Stimulated activated naive CD8-positive, alpha-beta T cell treated with anti-CD3 and anti-CD28 coated beads, Interleukin-15, amount 100 ng/mL, for 72 hours (primary cell): ENCODE measurements at regions not wholly inside any gene's neighbourhood (a gene's known extent, or its start where the extent isn't known, plus 50 kb on each side); places are given as distances from the start of the nearest gene placed in this dataset.
"Not testable (repeated sequence)": the region's sequence is repeated elsewhere in the genome, so short reads cannot be mapped to it uniquely, and the experiment has no call there.

Source experiments
- ATAC-seq: fragments of 150-1000 bp; cut with Tn5 transposase; 2 replicates; pipeline ENCODE4 v1.10.0; 2021; ENCODE audit warnings: mild to moderate bottlenecking, moderate library complexity
- DNase-seq, 2 donors: peaks; one replicate each; pipeline ENCODE4 v3.0.0; 2021 to 2022
- H3K27ac Mint-ChIP-seq, 2 donors: one replicate each; pipeline ENCODE4 v1.8.0; 2022; ENCODE audit warnings: mild to moderate bottlenecking in 2 of 2, mixed read lengths in 2 of 2, moderate library complexity in 2 of 2
- H3K27me3 Mint-ChIP-seq: one replicate; pipeline ENCODE4 v1.8.0; 2022; ENCODE audit warnings: mixed read lengths
- H3K4me1 Mint-ChIP-seq: one replicate; pipeline ENCODE4 v1.8.0; 2022; ENCODE audit warnings: mild to moderate bottlenecking, mixed read lengths
- H3K4me3 Mint-ChIP-seq, 2 donors: one replicate each; pipeline ENCODE4 v1.8.0; 2022; ENCODE audit warnings: mild to moderate bottlenecking in 2 of 2, mixed read lengths in 2 of 2, moderate library complexity in 1 of 2
- H3K9me3 Mint-ChIP-seq, 2 donors: one replicate each; pipeline ENCODE4 v1.8.0; 2022; ENCODE audit warnings: mixed read lengths in 2 of 2

DNA sequence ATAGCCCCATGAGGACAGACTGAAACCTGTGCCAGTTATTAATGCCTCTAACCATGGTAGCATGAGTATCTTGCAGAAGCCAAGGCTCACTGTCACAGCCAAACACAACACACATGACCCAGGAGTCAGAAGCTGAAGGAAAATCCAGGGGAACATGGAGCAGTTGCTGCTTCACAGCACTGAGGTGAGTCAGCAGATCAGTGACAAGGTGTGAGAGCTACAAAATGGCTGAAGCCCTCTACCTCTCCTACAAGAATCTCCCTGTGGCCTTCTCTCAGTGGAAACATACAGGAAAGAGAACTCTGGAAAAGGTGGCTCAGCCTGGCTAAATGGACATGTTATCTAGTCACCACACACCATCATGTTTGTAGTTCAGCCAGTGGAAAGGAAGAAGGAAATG lies 93.5 kb downstream of the NAB1 start:
- Mint-ChIP-seq H3K4me3 (no peak overlapping the region), H3K9me3 (no peaks in the 10 kb centered on the region), H3K27me3 (no peaks in the 10 kb centered on the region), H3K4me1 (peaks cover 24% of the 10 kb centered on the region), H3K27ac (peak overlapping the region in 1 of 2 donors; percentile 55)
- no peak for DNase-seq
- ATAC-seq = no peak

DNA sequence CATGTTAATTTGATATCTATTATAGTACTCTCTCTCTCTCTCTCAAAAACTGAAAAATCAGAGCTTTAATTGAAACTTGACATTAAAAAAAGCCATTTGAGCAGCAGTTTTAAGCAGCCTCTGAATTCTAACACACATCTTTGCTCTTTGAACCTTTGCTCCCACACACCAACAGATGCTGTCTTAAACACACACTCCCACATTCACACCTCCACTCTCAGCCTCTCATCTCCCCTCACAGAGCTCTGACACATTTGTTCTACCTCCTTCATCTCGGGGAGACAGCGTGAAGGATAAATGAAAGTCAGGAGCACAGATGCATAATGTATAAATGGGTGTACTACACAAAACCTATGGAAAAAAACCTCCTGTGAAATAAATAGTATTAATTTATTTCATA lies 95.2 kb downstream of the NAB1 start:
- DNase-seq (no peak), ATAC-seq (no peak)
- Mint-ChIP-seq H3K4me3 (no peak overlapping the region), H3K27ac (peak overlapping the region in 1 of 2 donors; percentile 3), H3K4me1 (peaks cover 24% of the 10 kb centered on the region), H3K9me3 (no peaks in the 10 kb centered on the region), H3K27me3 (no peaks in the 10 kb centered on the region)

DNA sequence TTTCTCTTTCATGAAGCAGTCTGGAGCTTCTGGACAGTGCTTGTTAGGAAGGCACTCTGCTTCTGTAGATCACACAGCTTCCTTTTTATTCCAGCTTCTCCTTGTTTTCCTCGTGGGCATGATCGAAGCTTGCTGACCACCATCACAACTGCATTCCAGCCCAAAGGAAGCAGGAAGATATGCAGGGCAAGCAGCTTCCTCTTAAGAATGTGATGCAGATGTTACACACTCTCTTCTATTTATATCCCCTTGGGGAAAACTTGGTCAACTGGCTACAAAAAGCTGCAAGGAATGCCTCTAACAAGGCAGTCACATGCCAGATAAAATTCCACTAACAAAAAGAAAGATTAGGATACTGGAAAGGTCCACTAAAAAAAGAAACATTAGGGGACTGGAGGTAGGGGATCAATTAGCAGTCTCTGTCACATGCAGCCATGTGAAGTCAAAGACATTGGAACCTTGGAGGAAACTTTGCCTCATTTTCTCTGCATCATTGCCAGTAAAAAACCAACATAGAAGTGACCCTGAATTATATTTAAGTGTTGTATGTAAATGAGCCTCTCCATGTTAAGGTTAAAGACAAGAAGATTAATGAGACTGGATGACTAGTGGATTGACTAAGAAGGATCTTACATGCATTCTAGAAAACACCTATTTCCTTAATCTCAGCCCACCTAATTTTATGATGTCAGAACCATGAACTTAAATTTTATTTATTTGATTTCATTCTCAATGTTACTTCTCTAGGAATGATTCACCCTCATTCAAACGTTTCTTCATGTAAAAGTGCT lies 98.3 kb downstream of the NAB1 start:
- H3K9me3 Mint-ChIP-seq = no peaks in the 10 kb centered on the region
- H3K27me3 Mint-ChIP-seq = no peaks in the 10 kb centered on the region
- peaks cover 24% of the 10 kb centered on the region for H3K4me1 Mint-ChIP-seq
- DNase-seq = no peak
- ATAC-seq = no peak
- H3K27ac Mint-ChIP-seq = no peak overlapping the region
- no peak overlapping the region for H3K4me3 Mint-ChIP-seq

DNA sequence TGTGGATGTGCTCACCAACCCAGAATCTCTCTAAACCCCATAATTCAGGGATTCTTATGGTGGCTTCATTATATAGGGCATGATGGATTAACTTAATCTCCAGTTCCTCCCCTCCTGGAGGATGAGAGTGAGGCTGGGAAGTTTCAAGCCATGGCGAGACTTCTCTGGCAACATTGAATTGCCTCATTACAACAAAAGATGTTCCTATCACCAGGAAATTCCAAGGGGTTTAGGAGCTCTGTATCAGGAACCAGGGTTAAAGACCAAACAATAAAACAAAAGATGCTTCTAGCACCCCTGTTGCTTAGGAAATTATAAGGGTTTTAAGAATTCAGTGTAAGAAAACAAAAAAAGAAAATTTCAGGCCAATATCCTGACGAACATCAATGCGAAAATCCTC lies 100.1 kb downstream of the NAB1 start:
- Mint-ChIP-seq H3K9me3 (peaks cover 0 to 5% of the 10 kb centered on the region in 2 donors), H3K27ac (no peak overlapping the region), H3K27me3 (no peaks in the 10 kb centered on the region), H3K4me3 (no peak overlapping the region), H3K4me1 (peaks cover 12% of the 10 kb centered on the region)
- DNase-seq = no peak
- no peak for ATAC-seq

DNA sequence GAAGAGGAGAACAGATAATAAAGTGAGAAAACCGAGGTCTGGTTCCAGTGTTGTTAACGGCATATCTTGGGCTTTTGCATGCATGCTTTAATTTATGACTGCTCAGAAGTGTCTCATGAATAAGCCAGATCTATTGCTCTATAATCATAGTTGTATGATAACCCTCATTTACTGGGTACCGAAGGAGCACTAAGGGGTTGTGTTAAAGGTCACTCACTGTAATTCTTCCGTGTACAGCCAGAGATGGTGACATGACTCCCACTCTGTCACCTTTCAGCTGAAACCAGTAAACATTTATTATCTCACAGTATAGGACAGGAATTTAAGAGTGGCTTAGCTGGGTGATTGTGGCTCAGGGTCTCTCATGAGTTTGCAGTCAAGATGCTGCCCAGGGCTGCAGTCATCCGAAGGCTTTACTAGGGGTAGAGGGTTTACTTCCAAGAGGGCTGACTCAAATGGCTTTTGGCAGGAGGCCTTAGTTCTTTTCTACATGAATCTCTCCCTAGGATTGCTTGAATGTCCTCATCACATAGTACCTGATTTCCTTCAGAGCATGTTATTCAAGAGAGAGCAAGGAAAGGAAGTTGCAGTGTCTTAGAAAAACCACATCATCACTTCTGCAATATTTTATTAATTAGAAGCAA lies 107.0 kb downstream of the NAB1 start:
- Mint-ChIP-seq H3K27me3 (no peaks in the 10 kb centered on the region), H3K9me3 (peaks cover 0 to 5% of the 10 kb centered on the region in 2 donors), H3K27ac (no peak overlapping the region), H3K4me1 (peaks cover 23% of the 10 kb centered on the region), H3K4me3 (no peak overlapping the region)
- ATAC-seq = no peak
- no peak for DNase-seq

DNA sequence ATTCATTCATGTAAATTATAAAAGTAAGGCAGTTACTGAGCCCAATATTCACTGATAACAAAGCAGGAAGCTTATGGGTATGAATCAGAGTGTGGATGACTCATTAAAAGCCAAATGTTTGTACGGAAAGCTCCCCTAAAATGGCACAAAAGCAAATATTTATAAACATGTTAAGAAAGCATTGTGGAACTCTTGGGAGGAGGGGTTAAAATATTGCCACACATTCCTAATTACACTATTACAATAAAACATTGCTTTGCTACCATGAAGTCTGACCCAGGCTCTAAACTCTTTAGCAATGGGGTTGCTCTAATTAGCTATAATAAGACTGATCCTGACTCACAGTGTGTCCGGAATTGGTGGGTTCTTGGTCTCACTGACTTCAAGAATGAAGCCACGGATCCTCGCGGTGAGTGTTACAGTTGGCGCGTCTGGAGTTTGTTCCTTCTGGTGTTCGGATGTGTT lies 110.9 kb downstream of the NAB1 start:
- peaks cover 36% of the 10 kb centered on the region for H3K4me1 Mint-ChIP-seq
- H3K27ac Mint-ChIP-seq = no peak overlapping the region
- ATAC-seq (no peak), DNase-seq (no peak)
- H3K4me3 Mint-ChIP-seq = no peak overlapping the region
- no peaks in the 10 kb centered on the region for H3K27me3 Mint-ChIP-seq
- H3K9me3 Mint-ChIP-seq = no peaks in the 10 kb centered on the region

DNA sequence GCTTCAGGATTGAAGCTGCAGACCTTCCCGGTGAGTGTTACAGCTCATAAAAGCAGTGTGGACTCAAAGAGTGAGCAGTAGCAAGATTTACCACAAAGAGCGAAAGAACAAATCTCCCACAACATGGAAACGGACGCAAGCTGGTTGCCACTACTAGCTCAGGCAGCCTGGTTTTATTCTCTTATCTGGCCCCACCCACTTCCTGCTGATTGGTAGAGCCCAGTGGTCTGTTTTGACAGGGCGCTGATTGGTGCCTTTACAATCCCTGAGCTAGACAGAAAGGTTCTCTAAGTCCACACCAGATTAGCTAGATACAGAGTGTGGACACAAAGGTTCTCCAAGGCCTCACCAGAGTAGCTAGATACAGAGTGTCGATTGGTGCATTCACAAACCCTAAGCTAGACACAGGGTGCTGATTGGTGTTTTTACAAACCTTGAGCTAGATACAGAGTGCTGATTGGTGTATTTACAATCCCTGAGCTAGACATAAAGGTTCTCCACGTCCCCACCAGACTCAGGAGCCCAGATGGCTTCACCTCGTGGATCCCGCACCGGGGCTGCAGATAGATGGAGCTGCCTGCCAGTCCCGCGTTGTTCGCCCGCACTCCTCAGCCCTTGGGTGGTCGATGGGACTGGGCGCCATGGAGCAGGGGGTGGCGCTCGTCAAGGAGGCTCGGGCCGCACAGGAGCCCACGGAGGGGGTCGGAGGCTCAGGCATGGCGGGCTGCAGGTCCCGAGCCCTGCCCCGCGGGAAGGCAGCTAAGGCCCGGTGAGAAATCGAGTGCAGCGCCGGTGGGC lies 111.7 kb downstream of the NAB1 start:
- ATAC-seq, H3K27me3 Mint-ChIP-seq, H3K9me3 Mint-ChIP-seq, H3K27ac Mint-ChIP-seq: not testable (repeated sequence)
- Mint-ChIP-seq H3K4me3 (peak overlapping the region; percentile 54 to 85), H3K4me1 (peaks cover 35% of the 10 kb centered on the region)
- peak in 1 of 2 donors; percentile 13 for DNase-seq

DNA sequence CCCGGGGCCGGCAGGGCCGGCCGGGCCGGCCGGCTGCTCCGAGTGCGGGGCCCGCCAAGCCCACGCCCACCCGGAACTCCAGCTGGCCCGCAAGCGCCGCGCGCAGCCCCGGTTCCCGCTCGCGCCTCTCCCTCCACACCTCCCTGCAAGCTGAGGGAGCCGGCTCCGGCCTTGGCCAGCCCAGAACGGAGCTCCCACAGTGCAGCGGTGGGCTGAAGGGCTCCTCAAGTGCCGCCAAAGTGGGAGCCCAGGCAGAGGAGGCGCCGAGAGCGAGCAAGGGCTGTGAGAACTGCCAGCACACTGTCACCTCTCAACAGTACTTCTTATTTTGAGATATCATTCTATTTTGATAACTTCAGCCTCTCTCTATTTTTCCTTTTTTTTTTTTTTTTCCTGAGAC lies 112.3 kb downstream of the NAB1 start:
- not testable (repeated sequence) for H3K9me3 Mint-ChIP-seq, DNase-seq, ATAC-seq, H3K27me3 Mint-ChIP-seq
- peak overlapping the region in 1 of 2 donors; percentile 80 for H3K27ac Mint-ChIP-seq
- H3K4me1 Mint-ChIP-seq = peaks cover 28% of the 10 kb centered on the region
- H3K4me3 Mint-ChIP-seq = peak overlapping the region; percentile 35 to 76

DNA sequence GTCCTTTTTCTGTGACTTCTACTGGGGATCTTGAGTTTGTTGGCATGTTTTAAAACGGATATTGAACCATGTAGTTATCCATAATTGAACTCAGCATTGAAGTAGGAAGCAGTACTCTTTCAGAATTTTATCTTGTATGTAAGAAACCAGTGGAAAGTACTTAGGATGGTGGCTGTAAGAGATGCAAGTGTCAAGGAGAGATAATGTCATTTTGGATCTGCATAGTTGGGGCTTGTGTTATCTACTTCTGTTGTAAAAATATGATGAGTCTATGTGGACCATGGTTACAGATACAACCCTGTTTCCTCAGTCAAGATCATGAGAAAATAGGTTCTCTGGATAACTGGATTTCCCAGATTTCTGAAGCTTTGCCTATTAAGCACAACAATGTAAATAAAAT lies 113.7 kb downstream of the NAB1 start:
- Mint-ChIP-seq H3K27ac (no peak overlapping the region), H3K4me3 (no peak overlapping the region), H3K4me1 (peaks cover 28% of the 10 kb centered on the region), H3K27me3 (no peaks in the 10 kb centered on the region), H3K9me3 (no peaks in the 10 kb centered on the region)
- ATAC-seq = no peak
- DNase-seq = no peak

DNA sequence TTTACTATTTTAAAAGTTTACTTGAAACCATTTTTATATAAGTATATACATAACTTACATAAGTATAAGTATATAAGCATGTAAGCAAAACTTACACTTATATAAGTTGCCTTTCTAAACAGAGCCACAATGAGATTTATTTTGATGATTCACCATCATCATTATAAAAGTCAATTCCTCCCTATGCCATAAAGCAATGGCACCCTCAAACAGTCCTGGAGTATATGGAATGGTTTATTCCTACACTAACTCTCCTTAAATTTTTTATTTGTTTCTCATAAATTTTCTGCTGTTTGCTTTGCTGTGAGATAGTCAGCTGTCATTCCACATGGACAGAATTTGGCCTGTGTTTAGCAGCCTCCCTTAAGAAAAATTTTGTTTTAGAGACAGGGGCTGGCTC lies 114.2 kb downstream of the NAB1 start:
- no peaks in the 10 kb centered on the region for H3K9me3 Mint-ChIP-seq
- H3K27ac Mint-ChIP-seq = no peak overlapping the region
- no peaks in the 10 kb centered on the region for H3K27me3 Mint-ChIP-seq
- DNase-seq (no peak), ATAC-seq (no peak)
- H3K4me1 Mint-ChIP-seq = peaks cover 28% of the 10 kb centered on the region
- H3K4me3 Mint-ChIP-seq = no peak overlapping the region

DNA sequence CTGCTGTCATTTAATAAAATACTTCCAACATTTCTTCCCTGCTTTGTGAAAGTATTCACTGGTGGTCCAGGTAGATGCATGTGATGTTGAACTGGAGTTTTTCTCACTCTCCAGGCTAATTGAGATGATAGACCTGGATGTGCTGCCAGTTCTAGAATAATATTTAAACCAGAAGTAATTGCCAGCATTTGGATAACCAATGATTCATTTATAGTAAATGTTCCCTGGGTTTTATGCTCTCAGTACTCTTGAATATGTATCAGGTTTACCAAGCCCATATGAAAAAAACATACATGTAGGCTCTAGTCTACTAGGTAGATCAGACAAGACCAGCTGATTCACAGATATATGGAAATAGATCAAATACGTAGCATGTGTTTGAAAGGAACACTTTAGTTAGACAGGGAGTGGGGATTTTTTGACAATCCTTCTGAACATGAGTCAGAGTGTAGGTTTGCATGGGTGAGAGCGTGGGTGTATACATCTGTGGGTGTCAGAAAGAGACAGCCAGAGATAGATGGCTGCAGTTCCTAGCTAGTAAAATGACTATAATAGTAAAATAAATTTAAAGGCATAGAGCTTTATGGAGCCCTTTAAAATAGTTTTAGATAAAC lies 115.1 kb downstream of the NAB1 start:
- Mint-ChIP-seq H3K4me3 (peak overlapping the region in 1 of 2 donors; percentile 34), H3K4me1 (peaks cover 28% of the 10 kb centered on the region), H3K9me3 (no peaks in the 10 kb centered on the region), H3K27ac (peak overlapping the region in 1 of 2 donors; percentile 62), H3K27me3 (no peaks in the 10 kb centered on the region)
- DNase-seq (peak in 1 of 2 donors; percentile 28), ATAC-seq (peak; percentile 90)

DNA sequence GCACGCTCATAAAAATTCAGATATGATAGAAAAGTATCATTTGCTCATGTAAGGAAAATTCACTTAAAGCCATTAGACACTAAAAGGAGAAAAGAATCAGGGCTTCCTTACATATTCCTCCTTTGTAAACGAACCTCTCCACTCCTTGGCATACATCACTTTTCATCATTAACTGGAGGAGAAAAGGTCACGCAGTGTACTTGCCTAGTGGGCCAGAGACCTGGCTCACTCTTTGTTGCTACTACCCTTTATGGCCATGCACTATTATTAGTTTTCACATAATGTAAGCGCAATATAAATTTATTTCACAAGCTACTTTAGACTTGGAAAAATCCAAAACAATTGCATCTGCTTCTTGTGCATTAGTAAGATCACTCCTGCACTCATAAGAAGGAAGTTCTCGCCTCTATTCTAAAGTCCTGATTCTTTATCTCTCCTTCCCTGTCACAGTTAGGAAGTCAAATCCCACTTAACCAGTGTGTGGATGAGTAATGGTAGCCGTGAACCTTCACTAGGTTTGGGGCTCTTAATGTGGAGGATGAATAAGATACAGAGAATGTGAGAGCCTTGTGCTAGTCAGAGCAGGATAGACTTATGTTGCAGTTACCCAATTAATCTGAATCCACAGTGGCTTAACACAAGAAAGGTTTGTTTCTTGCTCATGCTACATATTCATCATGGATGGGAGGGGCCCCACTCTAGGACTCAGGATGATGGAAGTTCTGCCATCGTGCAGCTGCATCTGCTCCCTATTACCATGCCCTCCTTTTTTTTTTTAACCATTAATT lies 115.0 kb upstream of the GLS start:
- DNase-seq (no peak), ATAC-seq (peak; percentile 37)
- Mint-ChIP-seq H3K27me3 (no peaks in the 10 kb centered on the region), H3K27ac (no peak overlapping the region), H3K4me3 (no peak overlapping the region), H3K4me1 (peaks cover 16% of the 10 kb centered on the region), H3K9me3 (no peaks in the 10 kb centered on the region)

DNA sequence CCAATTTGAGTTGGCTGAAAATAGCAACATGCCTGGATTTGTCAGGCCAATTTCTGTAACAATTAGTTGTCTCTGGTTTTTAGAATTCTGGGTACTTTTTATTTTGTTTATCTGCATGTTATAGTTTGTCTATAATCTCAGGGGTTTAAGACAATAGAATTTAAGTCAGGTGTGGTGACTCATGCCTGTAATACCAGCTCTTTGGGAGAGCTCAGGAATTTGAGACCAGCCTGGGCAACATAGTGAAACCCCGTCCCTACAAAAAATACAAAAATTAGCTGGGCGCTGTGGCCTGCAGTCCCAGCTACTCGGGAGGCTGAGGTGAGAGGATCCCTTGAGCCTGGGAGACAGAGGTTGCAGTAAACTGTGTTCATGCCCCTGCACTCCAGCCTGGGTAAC lies 114.4 kb upstream of the GLS start:
- Mint-ChIP-seq H3K9me3 (no peaks in the 10 kb centered on the region), H3K4me3 (no peak overlapping the region), H3K27ac (no peak overlapping the region), H3K27me3 (no peaks in the 10 kb centered on the region), H3K4me1 (peaks cover 14% of the 10 kb centered on the region)
- ATAC-seq = no peak
- DNase-seq = no peak

DNA sequence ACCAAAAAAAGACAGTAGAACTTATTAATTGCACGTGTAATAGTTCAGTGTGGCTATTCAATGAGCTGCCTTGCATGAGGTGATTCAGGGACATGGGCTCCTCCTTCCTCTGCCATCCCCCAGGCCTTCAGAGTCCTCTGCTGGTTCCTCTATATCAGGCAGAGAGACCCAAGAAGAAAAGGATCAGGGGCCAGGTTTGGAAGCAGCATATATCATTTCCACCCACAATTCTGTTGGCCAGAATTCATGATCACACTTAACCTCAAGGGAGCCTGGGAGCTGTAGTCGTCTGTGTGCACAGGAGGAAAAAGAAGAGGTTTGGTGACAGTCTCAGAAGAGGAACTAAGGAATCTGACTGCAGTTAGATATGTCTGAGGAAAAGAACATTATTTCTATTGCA lies 114.0 kb upstream of the GLS start:
- H3K4me3 Mint-ChIP-seq = no peak overlapping the region

DNA sequence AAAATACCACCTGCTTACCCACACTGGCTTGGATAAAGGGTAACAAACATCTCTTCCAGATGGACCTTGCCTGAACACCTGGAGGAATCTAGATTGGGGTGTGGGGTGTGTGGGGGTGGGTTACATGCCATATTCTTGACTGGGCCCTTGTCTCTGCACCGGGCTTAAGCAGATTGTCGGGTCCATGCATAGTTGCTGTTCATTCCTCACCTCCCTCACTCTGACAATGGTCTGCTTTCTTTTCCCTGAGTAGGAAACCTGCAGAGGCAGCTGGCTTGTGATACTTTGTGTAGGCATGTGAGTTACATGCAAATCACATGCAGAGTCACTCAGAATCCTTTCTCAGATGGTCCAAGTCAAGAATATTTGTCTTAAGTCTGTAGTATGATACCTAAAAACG lies 112.8 kb upstream of the GLS start:
- DNase-seq (no peak), ATAC-seq (no peak)
- no peak overlapping the region for H3K4me3 Mint-ChIP-seq
- H3K27ac Mint-ChIP-seq = no peak overlapping the region
- H3K27me3 Mint-ChIP-seq = no peaks in the 10 kb centered on the region
- peaks cover 14% of the 10 kb centered on the region for H3K4me1 Mint-ChIP-seq
- H3K9me3 Mint-ChIP-seq = no peaks in the 10 kb centered on the region

More for the DNA sequence above, 114.0 kb upstream of the GLS start:
- Mint-ChIP-seq H3K27me3 (no peaks in the 10 kb centered on the region), H3K9me3 (no peaks in the 10 kb centered on the region), H3K4me1 (peaks cover 14% of the 10 kb centered on the region), H3K27ac (no peak overlapping the region)
- ATAC-seq (no peak), DNase-seq (no peak)
